ENCODE measurements at regions not wholly inside any gene's neighbourhood (a gene's known extent, or its start where the extent isn't known, plus 50 kb on each side); places are given as distances from the start of the nearest gene placed in this dataset.

GRCh38 chr13:39225860-39226259 lies 187.6 kb downstream of the NHLRC3 start:
- no peaks in the 10 kb centered on the region for H3K36me3 ChIP-seq (ENCODE audit: control insufficient read depth, insufficient read depth, low read length)
- no peak overlapping the region for H3K27ac ChIP-seq (ENCODE audit: extremely low read depth, low read depth, low read length)
- no peak overlapping the region for H3K9ac ChIP-seq (ENCODE audit: insufficient read depth in 1 of 2, low read depth in 2 of 2, low read length in 2 of 2)
- no peak overlapping the region for H3K4me2 ChIP-seq (ENCODE audit: insufficient read depth, low read length)
- in situ Hi-C loops (cut with MboI), result no loop called here
- ATAC-seq (no peak), FAIRE-seq (no peak), DNase-seq (ENCODE audit: extremely low read depth in 1 of 4, low spot score in 3 of 4) (no peak)
- no peaks in the 10 kb centered on the region for H3K27me3 ChIP-seq (ENCODE audit: control insufficient read depth in 2 of 2, insufficient read depth in 2 of 2, low read length in 2 of 2)
- H3K4me3 ChIP-seq, result no peak overlapping the region
- TF ChIP-seq CREM (IDR thresholded peaks at IDR 0.05; ENCODE audit: low read depth), result no peak
- TF ChIP-seq ARID3B (CRISPR knock-in tag; IDR thresholded peaks at IDR 0.05; ENCODE audit: borderline replicate concordance), result no peak
- TF ChIP-seq E2F6 (IDR thresholded peaks at IDR 0.05; ENCODE audit: borderline replicate concordance in 1 of 2, extremely low read depth in 1 of 2, insufficient read depth in 1 of 2, insufficient read length in 1 of 2, low read depth in 1 of 2, low read length in 1 of 2, poor library complexity in 1 of 2, severe bottlenecking in 1 of 2), result no peak
- no peak for TF ChIP-seq CXXC5 (CRISPR knock-in tag; IDR thresholded peaks at IDR 0.05)
- TF ChIP-seq KDM4B (IDR thresholded peaks at IDR 0.05; ENCODE audit: borderline replicate concordance in 2 of 2, low read depth in 1 of 2), result no peak
- no peak for TF ChIP-seq CTBP1 (IDR thresholded peaks at IDR 0.05; ENCODE audit: borderline replicate concordance)
- no TSS peak for BruUV-seq (replicated peaks)
- intact Hi-C loops (cut with micrococcal nuclease), result no loop called here
- ChIA-PET CTCF (ENCODE audit: low intra/inter-chr PET ratio) (no interaction called here), POLR2A (no interaction called here)
- no peak overlapping the region for H2AFZ ChIP-seq (ENCODE audit: low read depth, low read length)
- H4K20me1 ChIP-seq (replicated peaks; ENCODE audit: control insufficient read depth, insufficient read depth, low read length), result no peaks in the 10 kb centered on the region
- H3K79me2 ChIP-seq (ENCODE audit: control insufficient read depth, insufficient read depth, low read length), result no peaks in the 10 kb centered on the region
- H3K9me1 ChIP-seq (ENCODE audit: control insufficient read depth, insufficient read depth, low read length), result no peaks in the 10 kb centered on the region
- H3K9me3 ChIP-seq (replicated peaks; ENCODE audit: control insufficient read depth, insufficient read depth, low read depth, low read length), result no peaks in the 10 kb centered on the region
- WGBS (ENCODE audit: insufficient coverage, low coverage, missing lambda C conversion rate), result 0% methylated on average over 3 of the region's 4 CpGs
- H3K4me1 ChIP-seq (replicated peaks in 1 of 2; ENCODE audit: control insufficient read depth in 2 of 2, insufficient read depth in 2 of 2, low read length in 2 of 2), result no peaks in the 10 kb centered on the region
